IMR-90 (cell line): ENCODE measurements at regions not wholly inside any gene's neighbourhood (a gene's known extent, or its start where the extent isn't known, plus 50 kb on each side); places are given as distances from the start of the nearest gene placed in this dataset.

Experiments
- ATAC-seq: fragments of 200-7000 bp; cut with Tn5 transposase; 2 replicates; pipeline ENCODE4 v1.9.1; 2020; ENCODE audit warnings: low read depth, mild to moderate bottlenecking, moderate library complexity
- BruUV-seq: library from RNA; stranded (reverse); fragments of 400-500 nt; replicated peaks from 2 replicates; lab custom pipeline; 2021; lab: Mats Ljungman, UMichigan
- CTCF ChIA-PET: fragments of 300-600 bp; formaldehyde crosslinking; extraction: SDS; loops from one replicate; lab custom pipeline; 2021; ENCODE audit warnings: antibody characterized with exemption; lab: Yijun Ruan, JAX
- POLR2A ChIA-PET: fragments of 300-600 bp; sonication (Branson Sonifier 250); formaldehyde crosslinking; loops from one replicate; lab custom pipeline; 2022; ENCODE audit warnings: antibody characterized with exemption; ENCODE audit not compliant: unreplicated experiment; lab: Charles Lee
- DNase-seq: peaks from one replicate; pipeline ENCODE4 v3.0.0; 2013
- H2AFZ ChIP-seq: replicated peaks from 2 replicates; pipeline ENCODE3; 2013; ENCODE audit warnings: low read length, mild to moderate bottlenecking; ENCODE audit not compliant: poor library complexity
- H2AK5ac ChIP-seq: 2 replicates; pipeline ENCODE4 v1.6.1; 2013; ENCODE audit warnings: low read depth, low read length, inconsistent platforms
- H2AK9ac ChIP-seq: replicated peaks from 2 replicates; pipeline ENCODE3; 2013; ENCODE audit warnings: mild to moderate bottlenecking, low read depth, low read length, moderate library complexity; ENCODE audit not compliant: poor library complexity
- H2BK120ac ChIP-seq: 2 replicates; pipeline ENCODE4 v1.6.1; 2013; ENCODE audit warnings: low read depth, low read length, inconsistent platforms
- H2BK15ac ChIP-seq: 3 replicates; pipeline ENCODE4 v1.6.1; 2013; ENCODE audit warnings: low read depth, low read length, inconsistent platforms
- H2BK20ac ChIP-seq: 2 replicates; pipeline ENCODE4 v1.6.1; 2013; ENCODE audit warnings: low read depth, mild to moderate bottlenecking, inconsistent platforms, low read length, moderate library complexity
- H2BK5ac ChIP-seq: 2 replicates; pipeline ENCODE4 v1.6.1; 2013; ENCODE audit warnings: mild to moderate bottlenecking, low read depth, low read length, inconsistent platforms; ENCODE audit not compliant: poor library complexity, severe bottlenecking
- H3K14ac ChIP-seq: replicated peaks from 2 replicates; pipeline ENCODE4 v1.6.1; 2013; ENCODE audit warnings: low read depth, low read length, inconsistent platforms
- H3K18ac ChIP-seq: 2 replicates; pipeline ENCODE4 v1.6.1; 2013; ENCODE audit warnings: low read depth, low read length, control low read depth
- H3K23ac ChIP-seq: 2 replicates; pipeline ENCODE4 v1.6.1; 2013; ENCODE audit warnings: low read depth, low read length, inconsistent platforms
- H3K27ac ChIP-seq: 2 replicates; pipeline ENCODE4 v1.5.1; 2013; ENCODE audit warnings: mild to moderate bottlenecking, control low read depth, low read length; ENCODE audit not compliant: insufficient read depth
- H3K27me3 ChIP-seq: 2 replicates; pipeline ENCODE4 v1.6.1; 2013; ENCODE audit warnings: low read length; ENCODE audit not compliant: control insufficient read depth, insufficient read depth
- H3K36me3 ChIP-seq: 2 replicates; pipeline ENCODE4 v1.6.1; 2013; ENCODE audit warnings: low read length, mixed read lengths; ENCODE audit not compliant: control insufficient read depth, insufficient read depth
- H3K4ac ChIP-seq: 2 replicates; pipeline ENCODE4 v1.6.1; 2013; ENCODE audit warnings: low read depth, low read length, inconsistent platforms
- H3K4me1 ChIP-seq: 2 replicates; pipeline ENCODE4 v1.6.1; 2013; ENCODE audit warnings: low read length, mixed read lengths; ENCODE audit not compliant: control insufficient read depth, insufficient read depth
- H3K4me2 ChIP-seq: 2 replicates; pipeline ENCODE4 v1.6.1; 2013; ENCODE audit warnings: low read depth, mild to moderate bottlenecking, control low read depth, low read length, moderate library complexity
- H3K4me3 ChIP-seq: 2 replicates; pipeline ENCODE4 v1.5.1; 2013; ENCODE audit warnings: low read depth, mild to moderate bottlenecking, control low read depth, low read length, moderate library complexity; ENCODE audit not compliant: insufficient read depth
- H3K56ac ChIP-seq: 2 replicates; pipeline ENCODE4 v1.6.1; 2013; ENCODE audit warnings: low read length, inconsistent platforms; ENCODE audit not compliant: insufficient read depth; ENCODE audit errors: extremely low read depth
- H3K79me1 ChIP-seq, 2 experiments: 2 replicates each; pipeline ENCODE4 v1.6.1; 2013; ENCODE audit warnings: low read length in 2 of 2, inconsistent platforms in 1 of 2, low read depth in 1 of 2
- H3K9ac ChIP-seq: 2 replicates; pipeline ENCODE4 v1.6.1; 2013; ENCODE audit warnings: low read depth, low read length, control low read depth
- H3K9me1 ChIP-seq: 2 replicates; pipeline ENCODE4 v1.6.1; 2013; ENCODE audit warnings: low read length, inconsistent platforms; ENCODE audit not compliant: insufficient read depth
- H3K9me3 ChIP-seq: 2 replicates; pipeline ENCODE4 v1.6.1; 2013; ENCODE audit warnings: low read length; ENCODE audit not compliant: control insufficient read depth, insufficient read depth
- H4K20me1 ChIP-seq: 2 replicates; pipeline ENCODE4 v1.6.1; 2013; ENCODE audit warnings: low read length, inconsistent platforms; ENCODE audit not compliant: insufficient read depth
- H4K5ac ChIP-seq: 2 replicates; pipeline ENCODE4 v1.6.1; 2013; ENCODE audit warnings: mild to moderate bottlenecking, low read depth, low read length, control low read depth
- H4K8ac ChIP-seq, 2 experiments: 2 replicates each; pipeline ENCODE4 v1.6.1; 2013; ENCODE audit warnings: low read depth in 2 of 2, low read length in 2 of 2, control low read depth in 1 of 2, inconsistent platforms in 1 of 2
- H4K91ac ChIP-seq: 2 replicates; pipeline ENCODE4 v1.6.1; 2013; ENCODE audit warnings: low read depth, low read length, inconsistent platforms; ENCODE audit not compliant: insufficient read depth
- CEBPB ChIP-seq: IDR thresholded peaks from 2 replicates; pipeline ENCODE4 v1.6.1; 2012; ENCODE audit warnings: low read depth, low read length, improper control_type of control experiment
- CHD1 ChIP-seq: IDR thresholded peaks from 2 replicates; pipeline ENCODE4 v1.6.1; 2012; ENCODE audit warnings: low read depth, low read length, improper control_type of control experiment
- CTCF ChIP-seq: conservative IDR thresholded peaks from 2 replicates; pipeline ENCODE4 v1.5.1; 2012; ENCODE audit warnings: mild to moderate bottlenecking, low read depth, low read length, improper control_type of control experiment
- MXI1 ChIP-seq: IDR thresholded peaks from 2 replicates; pipeline ENCODE4 v1.6.1; 2012; ENCODE audit warnings: low read depth, mild to moderate bottlenecking, low read length, moderate library complexity, borderline replicate concordance
- NFE2L2 ChIP-seq: fragments of 150-350 bp; IDR thresholded peaks from 2 replicates; pipeline ENCODE4 v1.6.1; 2016; ENCODE audit warnings: low read depth, mild to moderate bottlenecking, low read length
- POLR2A ChIP-seq: IDR thresholded peaks from 2 replicates; pipeline ENCODE4 v1.6.1; 2012; ENCODE audit warnings: mild to moderate bottlenecking, low read depth, low read length
- RAD21 ChIP-seq: IDR thresholded peaks from 2 replicates; pipeline ENCODE4 v1.6.1; 2012; ENCODE audit warnings: low read length, improper control_type of control experiment
- RCOR1 ChIP-seq: IDR thresholded peaks from 2 replicates; pipeline ENCODE4 v1.6.1; 2012; ENCODE audit warnings: mild to moderate bottlenecking, low read length, improper control_type of control experiment; ENCODE audit not compliant: insufficient replicate concordance
- SMC3 ChIP-seq: fragments of 150-350 bp; IDR thresholded peaks from 2 replicates; pipeline ENCODE4 v1.6.1; 2016; ENCODE audit warnings: low read depth, mild to moderate bottlenecking, antibody characterized with exemption, low read length, moderate library complexity
- USF2 ChIP-seq: fragments of 150-350 bp; IDR thresholded peaks from 2 replicates; pipeline ENCODE4 v1.6.1; 2017; ENCODE audit warnings: mild to moderate bottlenecking, antibody characterized with exemption, low read length, low read depth
- WGBS, 2 experiments: methylation state at CpG; one replicate each; pipeline versions ENCODE4 v1.1.5 to v1.1.7; 2013; ENCODE audit warnings: missing lambda C conversion rate in 2 of 2; ENCODE audit not compliant: insufficient read length in 1 of 2; ENCODE audit errors: extremely low coverage in 2 of 2; 5-methylcytosine and 5-hydroxymethylcytosine counted together
- dilution Hi-C: fragments of 300-500 bp; cut with HindIII; formaldehyde crosslinking; loops from one replicate; pipeline ENCODE4 v1.14.3; 2018; ENCODE audit warnings: low sequenced_read_pairs; ENCODE audit not compliant: unreplicated experiment
- in situ Hi-C: fragments of 300-500 bp; cut with MboI; formaldehyde crosslinking; loops from 3 replicates; pipeline ENCODE4 v1.14.3; 2019; ENCODE audit warnings: low sequenced_read_pairs, inconsistent platforms, mixed read lengths
- intact Hi-C: fragments of 100-400 bp; cut with micrococcal nuclease; formaldehyde crosslinking; loops from 2 replicates; pipeline ENCODE4 v1.10.0; 2022

- WGBS, 2 experiments = no CpG with 5 or more reads among the region's 1 CpG
- in situ Hi-C loops = no loop called here
- H3K23ac ChIP-seq = no peak overlapping the region
- no TSS peak for BruUV-seq
- H3K27me3 ChIP-seq = no peaks in the 10 kb centered on the region
- no peaks in the 10 kb centered on the region for H3K79me1 ChIP-seq
- H3K27ac ChIP-seq = no peak overlapping the region
- H2AK9ac ChIP-seq = no peak overlapping the region
- no peak for DNase-seq
- H3K4me3 ChIP-seq = no peak overlapping the region
- no peak overlapping the region for H2AK5ac ChIP-seq
- no peaks in the 10 kb centered on the region for H3K4me1 ChIP-seq
- H3K9me1 ChIP-seq = no peaks in the 10 kb centered on the region
- no peak overlapping the region for H3K18ac ChIP-seq
- intact Hi-C loops = no loop called here
- H3K9me3 ChIP-seq = no peaks in the 10 kb centered on the region
- CTCF ChIA-PET = no interaction called here
- H4K20me1 ChIP-seq = no peaks in the 10 kb centered on the region
- ATAC-seq = no peak
- no peak overlapping the region for H3K56ac ChIP-seq
- no peak overlapping the region for H4K5ac ChIP-seq
- no peak overlapping the region for H3K9ac ChIP-seq
- no peak overlapping the region for H2AFZ ChIP-seq
- H2BK5ac ChIP-seq = no peak overlapping the region
- dilution Hi-C loops = no loop called here
- POLR2A ChIA-PET = no interaction called here
- H3K4me2 ChIP-seq = no peak overlapping the region
- H3K36me3 ChIP-seq = no peaks in the 10 kb centered on the region
- no peak for TF ChIP-seq CTCF
- no peak for TF ChIP-seq CHD1
- TF ChIP-seq MXI1 = no peak
- no peak for TF ChIP-seq POLR2A
- TF ChIP-seq USF2 = no peak
- no peak for TF ChIP-seq RAD21
- TF ChIP-seq CEBPB = no peak
- no peak for TF ChIP-seq RCOR1
- no peak for TF ChIP-seq SMC3
- no peak for TF ChIP-seq NFE2L2
- H2BK20ac ChIP-seq = no peak overlapping the region
- no peak overlapping the region for H4K91ac ChIP-seq
- H4K8ac ChIP-seq = no peak overlapping the region
- no peak overlapping the region for H2BK120ac ChIP-seq
- H3K14ac ChIP-seq = no peak overlapping the region
- no peak overlapping the region for H3K4ac ChIP-seq
- no peak overlapping the region for H2BK15ac ChIP-seq
Measured at GRCh38 chr17:68665373-68665772, 64.2 kb upstream of the FAM20A start.
